ENCODE measurements at regions not wholly inside any gene's neighbourhood (a gene's known extent, or its start where the extent isn't known, plus 50 kb on each side); places are given as distances from the start of the nearest gene placed in this dataset.

GRCh38 chr19:30082611-30083010 lies 140.6 kb downstream of the URI1 start:
- DNase-seq (ENCODE audit: low read depth in 3 of 3): no peak

GRCh38 chr19:30083125-30083681 lies 141.2 kb downstream of the URI1 start:
- no peak for DNase-seq (ENCODE audit: low read depth in 3 of 3)

DNA sequence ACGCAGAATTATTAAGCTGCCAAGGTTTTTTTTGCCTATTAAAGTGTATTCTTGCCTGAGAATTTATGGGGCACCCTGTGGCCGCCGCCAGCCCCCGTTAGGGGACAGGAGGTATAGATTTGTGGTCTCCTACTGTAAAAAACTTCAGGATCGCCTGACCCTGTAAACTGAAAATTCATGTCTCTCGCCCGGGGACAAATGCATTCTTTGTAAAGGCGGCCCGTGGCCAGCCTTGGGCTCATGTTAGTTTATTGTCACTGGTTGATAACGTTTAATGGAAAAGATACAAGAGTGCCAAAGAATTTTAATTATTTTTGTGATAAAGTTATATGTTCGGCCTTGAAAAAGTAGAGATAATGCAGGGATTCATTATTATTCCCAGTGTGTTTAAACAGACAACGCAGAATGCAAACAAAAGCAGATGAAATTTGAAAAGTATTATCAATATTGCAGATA lies 141.7 kb downstream of the URI1 start:
- no peak for DNase-seq (ENCODE audit: low read depth in 3 of 3)

- no peak for DNase-seq (ENCODE audit: low read depth in 3 of 3)
Observed at GRCh38 chr19:30084390-30084819, 142.4 kb downstream of the URI1 start.

DNA sequence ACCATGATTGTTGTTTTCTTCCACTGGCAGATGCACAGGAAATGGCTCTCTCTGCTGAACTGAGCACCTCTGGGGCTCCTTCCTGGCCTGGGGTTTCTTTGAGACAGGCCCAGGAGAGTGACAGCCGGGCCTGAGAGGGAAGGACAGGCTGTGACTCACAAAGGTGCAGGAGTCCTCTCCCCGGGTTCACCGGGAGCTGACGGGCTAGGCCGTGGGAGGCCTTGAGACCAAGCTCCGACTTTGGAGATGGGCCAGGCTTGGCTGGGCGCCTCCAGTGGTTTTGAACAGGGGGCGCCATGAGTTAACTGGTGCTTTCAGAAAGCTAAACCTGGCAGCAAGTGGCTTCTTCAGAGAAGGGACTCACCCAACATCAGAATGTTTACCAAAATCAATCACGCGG lies 143.4 kb downstream of the URI1 start:
- DNase-seq (ENCODE audit: low read depth in 3 of 3): no peak

DNA sequence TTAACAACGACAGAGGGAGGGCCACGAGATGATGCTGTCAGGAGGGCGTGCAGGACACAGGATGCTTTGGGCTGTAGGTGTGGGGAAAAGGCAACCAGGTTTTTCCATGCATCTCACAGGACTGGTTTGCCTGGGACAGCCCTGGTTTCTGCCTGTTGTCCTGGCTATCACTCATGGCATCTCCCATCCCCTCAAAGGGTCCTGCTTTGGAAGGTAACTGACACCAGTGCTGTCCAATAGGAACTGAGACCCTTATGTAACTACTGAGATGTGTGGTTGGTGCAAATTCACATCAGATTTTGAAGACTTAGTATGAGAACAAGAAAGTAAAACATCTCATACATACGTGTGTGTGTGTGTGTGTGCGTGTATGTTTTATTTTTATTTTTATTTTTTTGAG lies 144.2 kb downstream of the URI1 start:
- no peak for DNase-seq (ENCODE audit: low read depth in 3 of 3)

DNA sequence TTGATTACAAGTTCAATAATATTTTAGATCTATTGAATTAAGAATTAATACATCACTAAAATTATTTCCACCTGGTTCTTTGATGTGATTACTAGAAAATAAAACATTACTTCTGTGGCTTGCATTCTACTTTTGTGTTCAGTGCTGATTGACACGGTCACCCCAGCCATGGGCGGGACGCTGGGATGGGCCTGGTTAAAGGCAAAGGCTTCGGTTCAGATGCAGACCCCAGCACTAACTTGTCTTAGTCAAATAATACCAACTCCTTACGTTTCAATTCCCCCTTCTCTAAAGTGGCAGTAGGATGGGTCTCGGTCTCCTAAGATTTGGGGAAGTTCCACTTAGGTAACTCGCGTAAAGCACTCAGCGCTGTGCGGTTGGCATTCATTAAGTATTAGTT lies 144.9 kb downstream of the URI1 start:
- no peak for DNase-seq (ENCODE audit: low read depth in 3 of 3)

GRCh38 chr19:30087381-30088138 lies 145.5 kb downstream of the URI1 start:
- DNase-seq (ENCODE audit: low read depth in 3 of 3): no peak

DNA sequence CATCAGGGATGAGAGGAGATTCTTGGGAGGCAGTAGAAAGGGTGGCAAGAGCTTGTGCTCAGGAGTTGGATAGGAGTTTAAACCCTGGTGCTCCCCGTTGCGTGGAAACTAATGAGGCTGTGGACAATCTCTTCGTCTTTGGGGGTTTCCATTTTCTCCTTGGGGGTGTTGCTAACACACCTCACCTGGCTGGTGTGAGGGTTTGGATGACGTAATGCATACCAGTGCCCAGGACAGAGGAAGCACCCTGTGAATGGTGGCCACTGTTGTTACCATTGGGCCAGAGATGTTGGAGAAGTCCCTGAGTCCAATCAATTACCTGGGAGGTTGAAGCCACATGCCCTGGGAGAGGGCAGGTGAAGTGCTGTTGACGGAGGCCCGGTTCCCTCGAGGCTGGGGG lies 146.5 kb downstream of the URI1 start:
- DNase-seq (ENCODE audit: low read depth in 3 of 3): no peak

DNA sequence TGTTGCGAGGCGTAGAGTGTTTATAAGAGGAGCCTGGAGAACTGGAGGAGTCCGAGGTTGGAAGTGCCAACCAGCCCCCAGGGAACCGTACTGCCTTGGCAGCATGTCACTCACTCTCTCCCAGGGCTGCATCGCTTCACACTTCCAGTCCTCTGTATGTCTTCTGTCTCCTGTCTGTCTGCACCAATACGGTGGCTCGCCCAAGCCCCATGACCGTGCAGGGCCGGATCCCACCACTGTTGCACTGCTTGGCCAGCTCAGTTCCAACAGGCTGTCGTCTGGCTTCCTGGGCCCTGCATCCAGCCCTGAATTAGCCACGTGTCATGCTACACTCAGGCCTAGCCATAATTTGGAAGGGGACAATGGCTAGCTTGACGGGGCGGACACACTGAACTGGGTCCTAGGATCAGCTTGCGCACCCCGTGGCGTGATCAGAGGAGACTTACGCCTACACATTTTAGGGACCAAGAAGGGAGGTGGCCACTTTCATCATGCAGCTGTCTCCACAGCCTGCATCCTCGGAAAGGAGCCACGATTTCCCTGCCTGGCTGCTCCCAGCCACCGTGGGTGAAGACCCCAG lies 147.1 kb downstream of the URI1 start:
- DNase-seq (ENCODE audit: low read depth in 3 of 3): no peak

- DNase-seq (ENCODE audit: low read depth in 3 of 3): no peak
Observed at GRCh38 chr19:30090476-30090875, 148.4 kb downstream of the URI1 start.

DNA sequence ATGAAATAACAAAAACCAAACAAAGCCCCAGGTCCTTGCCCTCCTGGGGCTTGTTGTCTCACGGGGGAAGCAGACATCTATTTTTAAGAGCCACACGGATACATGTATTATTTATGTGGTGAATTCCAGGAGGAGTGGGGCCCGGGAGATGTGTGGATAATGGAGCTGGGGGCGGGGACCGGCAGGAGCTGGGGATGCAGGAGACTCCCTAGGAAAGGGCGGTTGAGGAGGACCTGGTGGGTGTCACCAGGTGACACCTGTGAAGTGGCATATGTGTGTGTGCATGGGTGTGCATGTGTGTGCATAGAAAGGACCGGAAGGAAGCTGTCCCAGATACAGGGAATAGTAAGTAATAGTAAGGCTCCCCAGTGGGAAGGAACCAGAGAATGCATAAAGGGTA lies 148.9 kb downstream of the URI1 start:
- DNase-seq (ENCODE audit: low read depth in 3 of 3): no peak

DNA sequence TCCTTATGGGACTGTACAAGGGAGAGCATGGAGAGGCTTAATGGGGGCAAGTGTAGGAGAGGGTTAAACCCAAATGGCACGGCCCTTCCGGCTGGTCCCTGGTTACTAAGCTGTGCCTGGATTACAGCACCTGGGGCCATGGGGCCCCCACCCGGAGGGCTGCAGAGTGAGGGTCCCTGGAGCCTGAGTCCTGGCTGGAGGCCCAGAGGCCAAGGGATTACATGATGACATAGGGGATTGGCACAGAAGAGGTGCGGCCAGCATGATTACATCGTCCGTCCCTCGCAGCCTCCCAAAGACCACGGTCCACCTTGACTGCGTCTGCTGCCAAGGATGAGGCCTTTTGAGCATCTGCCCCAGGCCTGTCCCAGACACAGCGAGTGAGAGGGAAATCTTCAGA lies 149.4 kb downstream of the URI1 start:
- no peak for DNase-seq (ENCODE audit: low read depth in 3 of 3)

DNA sequence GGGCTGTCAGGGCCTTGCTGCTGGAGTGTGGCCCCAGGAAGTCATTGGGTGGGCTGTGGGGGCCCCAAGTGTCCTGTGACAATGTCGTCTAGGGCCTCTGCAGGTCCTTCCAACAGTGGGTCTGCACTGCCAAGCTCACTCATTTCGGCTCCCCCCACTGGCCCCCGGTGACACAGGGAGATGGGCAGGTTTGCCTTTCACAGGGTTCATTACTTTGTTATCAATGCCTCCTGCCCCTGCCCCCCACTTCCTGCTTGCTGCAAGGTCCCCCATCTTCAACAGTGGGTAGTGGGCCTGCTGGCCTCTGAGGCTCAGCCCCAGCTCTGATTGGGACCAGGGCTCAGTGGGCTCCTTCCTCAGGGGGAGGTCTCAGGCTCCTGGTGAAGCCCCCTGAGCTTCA lies 149.8 kb downstream of the URI1 start:
- DNase-seq (ENCODE audit: low read depth in 3 of 3): no peak

- DNase-seq (ENCODE audit: low read depth in 3 of 3): no peak
Observed at GRCh38 chr19:30092721-30093569, 150.9 kb downstream of the URI1 start.

DNA sequence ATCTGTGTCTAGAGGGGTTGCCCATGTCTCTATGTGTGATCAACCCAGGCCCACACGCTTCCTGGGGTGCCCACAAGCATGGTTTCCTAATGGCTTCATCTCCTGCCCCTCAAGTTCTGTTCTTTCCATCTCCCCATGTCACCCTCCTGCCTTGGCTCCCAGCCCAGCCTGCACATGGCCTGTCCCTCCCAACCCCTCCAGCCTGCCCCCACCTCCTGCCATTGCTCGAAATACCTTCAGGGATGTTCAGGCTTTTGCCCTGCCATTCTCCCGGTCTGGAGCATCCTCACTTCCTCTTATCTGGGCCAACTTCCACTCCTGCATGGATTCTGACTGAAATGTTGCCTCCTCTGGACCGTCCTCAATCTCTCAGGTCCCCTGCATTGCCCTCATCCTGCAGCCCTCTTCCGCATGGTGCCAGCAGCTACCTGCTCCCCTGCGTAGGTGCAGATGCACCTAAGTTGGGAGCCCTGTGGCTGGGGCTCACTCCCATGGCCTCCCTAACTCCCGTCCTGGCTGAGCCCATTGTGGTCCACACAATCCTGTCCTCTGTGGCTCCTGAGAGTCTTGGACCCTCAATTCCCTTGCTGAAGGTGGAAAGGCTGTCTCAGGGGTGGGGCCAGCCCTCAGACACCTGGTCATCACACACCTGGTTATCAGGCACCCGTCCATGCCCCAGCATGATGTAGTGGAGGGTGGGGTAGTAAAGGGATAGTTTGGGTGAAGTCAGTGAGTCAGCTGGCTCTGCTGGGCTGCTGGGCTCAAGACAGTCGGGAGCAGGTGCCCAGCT lies 152.1 kb downstream of the URI1 start:
- DNase-seq (ENCODE audit: low read depth in 3 of 3): no peak

- no peak for DNase-seq (ENCODE audit: low read depth in 3 of 3)
Observed at GRCh38 chr19:30094756-30095140, 152.7 kb downstream of the URI1 start.

- no peak for DNase-seq (ENCODE audit: low read depth in 3 of 3)
Observed at GRCh38 chr19:30095171-30095570, 153.1 kb downstream of the URI1 start.

DNA sequence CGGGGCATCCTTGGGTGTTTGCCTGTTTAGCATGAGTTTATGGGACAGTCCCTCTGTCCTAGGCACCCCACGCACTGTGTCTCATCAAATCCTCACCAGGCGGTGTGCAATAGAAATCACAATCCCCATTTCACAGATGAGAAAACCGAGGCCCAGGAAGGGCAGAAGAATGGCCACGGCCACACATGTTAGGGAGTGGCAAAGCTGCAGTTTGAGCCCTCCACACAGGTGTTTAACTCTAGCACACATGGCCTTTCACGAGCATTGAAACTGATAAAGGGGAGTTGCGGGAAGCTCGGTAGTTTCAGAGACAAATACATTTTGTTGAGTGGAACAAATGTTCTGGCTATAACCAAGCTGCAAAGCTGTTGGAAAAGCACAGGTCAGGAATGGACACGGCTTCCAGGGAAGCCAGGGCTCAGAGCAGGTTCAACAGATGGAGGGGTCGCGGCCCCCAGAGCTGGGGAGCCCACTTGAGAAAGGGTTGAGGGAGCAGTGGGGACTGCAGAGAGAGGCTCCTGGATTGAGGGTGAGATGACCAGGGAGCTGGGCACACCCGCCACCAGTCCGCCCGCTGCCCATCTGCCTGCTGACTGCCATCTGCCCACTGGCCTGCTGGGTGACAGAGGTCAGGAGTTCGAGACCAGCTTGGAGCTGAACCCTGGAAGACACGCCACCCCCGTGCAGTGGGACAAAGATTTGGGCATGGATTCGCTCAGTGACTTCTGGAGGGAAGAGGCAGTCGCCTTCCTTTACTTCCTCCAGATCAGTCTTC lies 154.7 kb downstream of the URI1 start:
- DNase-seq (ENCODE audit: low read depth in 3 of 3): no peak

DNA sequence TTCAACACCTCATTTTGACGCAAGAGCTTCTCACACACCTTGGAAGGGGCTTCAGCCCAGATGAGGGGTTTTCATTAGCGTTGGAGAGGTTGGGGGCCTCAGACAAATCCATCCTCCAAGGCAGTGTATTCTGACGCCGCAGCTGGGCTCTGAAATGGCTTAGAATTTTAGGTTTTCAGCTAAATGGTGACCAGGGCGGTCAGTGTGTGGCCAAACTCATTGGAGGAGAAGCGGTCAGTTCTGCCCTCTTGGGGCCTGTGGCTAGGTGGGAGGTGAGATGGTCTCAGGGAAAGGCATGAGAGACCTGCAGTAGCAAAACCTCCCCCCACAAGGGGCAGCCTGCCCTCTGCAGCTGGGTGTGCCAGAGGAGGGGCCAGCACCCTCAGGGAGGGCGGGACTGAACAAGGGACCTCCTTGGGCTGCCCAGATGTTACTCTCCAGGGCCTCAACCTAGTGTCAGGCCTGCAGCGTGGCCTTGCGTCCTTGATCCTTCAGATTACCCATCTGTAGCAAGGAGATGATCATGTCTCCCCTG lies 155.8 kb downstream of the URI1 start:
- no peak for DNase-seq (ENCODE audit: low read depth in 3 of 3)

DNA sequence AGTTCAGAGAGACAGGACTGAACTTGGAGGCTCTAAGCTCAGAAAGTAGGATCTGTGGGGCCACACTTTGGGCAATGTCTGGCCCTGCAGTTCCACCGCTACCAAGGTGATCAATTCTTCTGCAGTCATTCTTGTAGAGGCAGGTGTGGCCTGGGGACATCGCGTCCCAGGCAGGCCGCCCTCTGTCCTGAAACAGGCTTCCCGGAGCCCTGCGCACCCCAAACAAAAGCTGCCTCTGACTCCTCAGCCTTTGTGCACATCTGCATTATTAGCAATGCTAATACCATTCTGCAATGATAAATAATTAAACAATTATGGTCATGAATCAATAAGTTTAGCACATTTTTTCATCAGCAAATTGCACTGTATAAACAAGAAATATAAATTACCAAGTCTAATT lies 160.2 kb downstream of the URI1 start:
- DNase-seq (ENCODE audit: low read depth in 3 of 3): no peak

Data from stimulated activated CD4-positive, alpha-beta T cell treated with anti-CD3 and anti-CD28 coated beads, TNF-alpha, amount 100 ng/mL, for 48 hours (primary cell).